Stomach (tissue), 8 donors: ENCODE measurements at regions not wholly inside any gene's neighbourhood (a gene's known extent, or its start where the extent isn't known, plus 50 kb on each side); places are given as distances from the start of the nearest gene placed in this dataset.

Experiments
- DNase-seq, 2 donors: peaks; one replicate each; pipeline versions ENCODE4 v3.0.0 to v3.0.0-alpha.2; 2013 to 2019
- H3K27ac ChIP-seq, 5 donors: fragments of 200-600 bp in 4 of 5; sonication (generic) in 4 of 5; one replicate each; pipeline ENCODE4 v1.5.1; 2013 to 2019; ENCODE audit warnings: mild to moderate bottlenecking in 1 of 5, moderate library complexity in 1 of 5
- H3K27me3 ChIP-seq, 3 donors: fragments of 200-600 bp; sonication (generic); one replicate each; pipeline ENCODE4 v1.5.1; 2017 to 2019; ENCODE audit warnings: mixed run types in 1 of 3
- H3K36me3 ChIP-seq, 4 donors: fragments of 200-600 bp; sonication (generic); 1 replicate in 3 of 4; 2 replicates in 1 of 4; pipeline ENCODE4 v1.5.1; 2016 to 2019
- H3K4me1 ChIP-seq, 4 donors: fragments of 200-600 bp; sonication (generic); one replicate each; pipeline ENCODE4 v1.5.1; 2016 to 2019
- H3K4me3 ChIP-seq, 4 donors: fragments of 200-600 bp; sonication (generic) in 3 of 4; one replicate each; pipeline ENCODE4 v1.5.1; 2016 to 2019; ENCODE audit warnings: mild to moderate bottlenecking in 1 of 4
- H3K9me3 ChIP-seq, 4 donors: fragments of 200-600 bp; sonication (generic); one replicate each; pipeline ENCODE4 v1.5.1; 2016 to 2019
- EP300 ChIP-seq: sonication (generic); formaldehyde crosslinking; IDR thresholded peaks from one replicate; pipeline ENCODE4 v1.6.1; 2017; ENCODE audit warnings: antibody characterized with exemption
- POLR2A ChIP-seq, 4 donors: fragments of 450-650 bp; IDR thresholded peaks; one replicate each; pipeline ENCODE4 v1.6.1; 2016; ENCODE audit warnings: antibody characterized with exemption in 4 of 4, control low read depth in 2 of 4, mild to moderate bottlenecking in 1 of 4, moderate library complexity in 1 of 4
- POLR2AphosphoS5 ChIP-seq, 3 donors: sonication (generic); formaldehyde crosslinking; IDR thresholded peaks; one replicate each; pipeline ENCODE4 v1.6.1; 2016; ENCODE audit warnings: antibody characterized with exemption in 3 of 3
- WGBS, 5 donors: extraction: QIAGEN DNeasy Blood & Tissue Kit in 3 of 5; methylation state at CpG; one replicate each; pipeline versions ENCODE4 v1.1.5 to v1.1.7; 2013 to 2018; 5-methylcytosine and 5-hydroxymethylcytosine counted together
- intact Hi-C: fragments of 100-400 bp; cut with DNase I; formaldehyde crosslinking; loops from one replicate; pipeline ENCODE4 v1.15.1; 2023; ENCODE audit warnings: low total_unique reads
- TF ChIP-seq, protein P1 (sequence below), 7 experiments: fragments of 450-650 bp in 4 of 7; fragments of 200-600 bp in 3 of 7; sonication (generic) in 3 of 7; IDR thresholded peaks; one replicate each; pipeline ENCODE4 v1.5.1; 2016 to 2019; ENCODE audit warnings: antibody characterized with exemption in 7 of 7, control low read depth in 2 of 7, mild to moderate bottlenecking in 1 of 7
- donor health status: healthy with polysubstance abuse.
- donor health status: Bipolar disorder and iron deficiency.
- donor health status: healthy.

DNA sequence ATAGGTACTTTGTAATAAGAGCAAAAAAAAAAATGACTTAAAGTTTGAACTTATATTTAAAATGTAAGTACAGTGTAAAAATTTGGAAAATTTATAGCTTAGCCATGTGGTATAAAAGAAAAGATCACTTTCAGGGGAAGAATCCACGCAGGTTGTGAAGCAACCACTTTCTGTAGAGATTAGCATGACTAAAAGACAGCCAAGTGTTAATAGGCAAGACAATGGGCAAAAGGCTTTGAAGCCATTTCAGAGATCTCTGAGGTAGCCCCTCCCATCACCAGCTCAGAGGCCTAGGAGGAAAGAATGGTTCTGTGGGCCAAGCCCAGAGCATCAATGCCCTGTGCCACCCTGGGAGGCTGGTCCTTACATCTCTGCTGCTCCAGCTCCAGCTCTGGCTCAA is 346.3 kb upstream of the CHD1 start:
- intact Hi-C loops: no loop called here
- no peaks in the 10 kb centered on the region for H3K27me3 ChIP-seq
- 92 to 100% (median 97%) methylated on average over 1 of the region's 1 CpG for WGBS, 5 donors
- no peaks in the 10 kb centered on the region for H3K4me1 ChIP-seq
- H3K27ac ChIP-seq: no peak overlapping the region
- DNase-seq: no peak
- no peak overlapping the region for H3K4me3 ChIP-seq
- TF ChIP-seq POLR2AphosphoS5 (IDR thresholded peaks at IDR 0.05): no peak
- no peak for TF ChIP-seq POLR2A (IDR thresholded peaks at IDR 0.05)
- TF ChIP-seq EP300: no peak
- TF ChIP-seq, protein P1, sequence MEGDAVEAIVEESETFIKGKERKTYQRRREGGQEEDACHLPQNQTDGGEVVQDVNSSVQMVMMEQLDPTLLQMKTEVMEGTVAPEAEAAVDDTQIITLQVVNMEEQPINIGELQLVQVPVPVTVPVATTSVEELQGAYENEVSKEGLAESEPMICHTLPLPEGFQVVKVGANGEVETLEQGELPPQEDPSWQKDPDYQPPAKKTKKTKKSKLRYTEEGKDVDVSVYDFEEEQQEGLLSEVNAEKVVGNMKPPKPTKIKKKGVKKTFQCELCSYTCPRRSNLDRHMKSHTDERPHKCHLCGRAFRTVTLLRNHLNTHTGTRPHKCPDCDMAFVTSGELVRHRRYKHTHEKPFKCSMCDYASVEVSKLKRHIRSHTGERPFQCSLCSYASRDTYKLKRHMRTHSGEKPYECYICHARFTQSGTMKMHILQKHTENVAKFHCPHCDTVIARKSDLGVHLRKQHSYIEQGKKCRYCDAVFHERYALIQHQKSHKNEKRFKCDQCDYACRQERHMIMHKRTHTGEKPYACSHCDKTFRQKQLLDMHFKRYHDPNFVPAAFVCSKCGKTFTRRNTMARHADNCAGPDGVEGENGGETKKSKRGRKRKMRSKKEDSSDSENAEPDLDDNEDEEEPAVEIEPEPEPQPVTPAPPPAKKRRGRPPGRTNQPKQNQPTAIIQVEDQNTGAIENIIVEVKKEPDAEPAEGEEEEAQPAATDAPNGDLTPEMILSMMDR (IDR thresholded peaks at IDR 0.05): no peak
- H3K36me3 ChIP-seq: no peaks in the 10 kb centered on the region
- no peaks in the 10 kb centered on the region for H3K9me3 ChIP-seq

DNA sequence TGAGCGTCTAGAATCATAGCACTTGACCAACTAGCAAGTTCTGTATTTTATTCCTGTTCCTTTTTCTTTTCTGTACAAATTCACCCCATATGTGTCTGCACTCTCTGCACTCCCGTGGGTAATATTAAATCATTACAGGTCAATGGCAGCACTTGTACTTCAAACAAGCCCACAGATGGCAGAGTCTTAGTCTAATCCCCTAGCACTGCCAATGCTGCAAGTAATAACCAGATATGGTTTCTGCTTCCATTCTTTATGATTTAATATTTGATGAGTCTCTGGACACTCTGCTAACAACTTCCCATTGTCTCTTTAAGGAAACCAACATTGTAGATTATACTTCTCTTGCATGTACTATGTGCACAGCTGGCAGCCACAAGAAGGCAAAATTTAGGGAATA is 343.8 kb upstream of the CHD1 start:
- no peaks in the 10 kb centered on the region for H3K36me3 ChIP-seq

DNA sequence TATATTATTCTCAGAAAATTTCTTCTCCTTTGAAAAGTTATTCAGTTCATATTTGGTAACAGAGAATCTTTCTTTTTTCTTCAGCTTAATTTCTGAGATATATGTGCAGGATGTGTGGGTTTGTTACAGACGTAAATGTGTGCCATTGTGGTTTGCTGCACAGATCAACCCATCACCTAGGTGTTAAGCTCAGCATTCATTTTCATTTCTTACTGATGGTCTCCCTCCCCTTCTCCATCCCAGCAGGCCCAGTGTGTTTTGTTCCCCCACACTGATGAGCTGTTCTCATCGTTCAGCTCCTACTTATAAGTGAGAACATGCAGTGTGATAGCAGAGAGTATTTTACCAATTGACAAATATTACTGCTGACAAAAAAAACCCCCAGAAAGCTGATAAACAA is 330.0 kb upstream of the CHD1 start:
- intact Hi-C loops: no loop called here
- peaks cover 9 to 26% (median 16%) of the 10 kb centered on the region in 4 donors for H3K9me3 ChIP-seq
- H3K36me3 ChIP-seq: no peaks in the 10 kb centered on the region
- H3K4me1 ChIP-seq: no peaks in the 10 kb centered on the region
- TF ChIP-seq POLR2A (IDR thresholded peaks at IDR 0.05) (no peak), POLR2AphosphoS5 (IDR thresholded peaks at IDR 0.05) (no peak), EP300 (no peak)
- TF ChIP-seq, protein P1 (IDR thresholded peaks at IDR 0.05): no peak
- H3K27me3 ChIP-seq: no peaks in the 10 kb centered on the region
- WGBS, 5 donors: 49 to 68% (median 62%) methylated on average over 2 of the region's 2 CpGs
- no peak overlapping the region for H3K27ac ChIP-seq
- no peak overlapping the region for H3K4me3 ChIP-seq
- DNase-seq: no peak

More for the DNA sequence above, 343.8 kb upstream of the CHD1 start:
- whole genome bisulfite sequencing, 5 donors: 63 to 87% (median 71%) methylated on average over 2 of the region's 2 CpGs
- Histone ChIP-seq H3K4me3 (no peak overlapping the region), H3K4me1 (no peaks in the 10 kb centered on the region), H3K27ac (no peak overlapping the region), H3K27me3 (no peaks in the 10 kb centered on the region), H3K9me3 (no peaks in the 10 kb centered on the region)
- intact Hi-C loops: no loop called here
- TF ChIP-seq, protein P1 (IDR thresholded peaks at IDR 0.05): no peak
- DNase-seq: no peak

DNA sequence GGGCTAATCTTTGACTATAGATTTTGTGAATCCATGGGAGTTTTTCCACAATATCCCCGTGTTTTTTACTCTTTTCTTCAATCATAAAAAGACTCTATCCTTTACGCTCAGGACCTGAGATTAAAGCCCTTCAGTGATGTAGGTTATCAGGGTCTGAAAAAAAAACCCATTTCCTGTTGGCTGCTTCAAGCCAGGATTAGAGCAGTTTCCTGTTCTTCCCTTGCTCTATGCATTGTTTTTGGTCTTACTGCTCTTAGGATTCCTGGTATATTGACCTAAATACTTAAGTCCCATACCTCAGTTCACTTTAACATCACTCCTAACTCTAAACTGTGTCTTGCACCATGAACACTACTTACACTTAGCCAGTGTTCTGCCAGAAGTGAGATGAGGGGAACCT is 319.3 kb upstream of the CHD1 start:
- no peak overlapping the region for H3K4me3 ChIP-seq
- TF ChIP-seq EP300 (no peak), POLR2A (IDR thresholded peaks at IDR 0.05) (no peak), POLR2AphosphoS5 (IDR thresholded peaks at IDR 0.05) (no peak)
- TF ChIP-seq, protein P1 (IDR thresholded peaks at IDR 0.05): no peak
- H3K9me3 ChIP-seq: no peaks in the 10 kb centered on the region
- no peaks in the 10 kb centered on the region for H3K4me1 ChIP-seq
- H3K27ac ChIP-seq: no peak overlapping the region
- no peaks in the 10 kb centered on the region for H3K36me3 ChIP-seq
- 33 to 47% (median 42%) methylated on average over 2 of the region's 2 CpGs for WGBS, 5 donors
- no peaks in the 10 kb centered on the region for H3K27me3 ChIP-seq
- DNase-seq: no peak
- intact Hi-C loops: no loop called here

DNA sequence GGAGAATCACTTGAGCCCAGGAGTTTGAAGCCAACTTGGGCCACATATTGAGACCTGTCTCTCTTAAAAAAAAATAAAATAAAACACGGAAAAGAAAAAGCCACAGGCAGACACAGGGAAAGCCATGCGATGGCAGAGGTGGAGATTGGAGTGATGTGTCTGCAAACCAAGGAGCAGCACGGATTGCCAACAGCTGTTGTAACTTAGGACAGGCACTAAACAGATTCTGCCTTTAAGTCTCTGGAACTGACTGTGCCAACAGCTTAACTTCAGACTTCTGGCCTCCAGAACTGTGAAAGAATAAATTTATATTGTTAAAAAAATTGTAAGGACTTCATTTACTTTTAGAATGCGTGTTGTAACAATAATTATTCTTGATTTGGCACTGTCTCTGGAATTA is 318.5 kb upstream of the CHD1 start:
- no peaks in the 10 kb centered on the region for H3K4me1 ChIP-seq
- H3K36me3 ChIP-seq: no peaks in the 10 kb centered on the region
- H3K9me3 ChIP-seq: no peaks in the 10 kb centered on the region
- WGBS, 5 donors: 64 to 80% (median 77%) methylated on average over 4 of the region's 4 CpGs
- no peaks in the 10 kb centered on the region for H3K27me3 ChIP-seq
- no peak overlapping the region for H3K4me3 ChIP-seq
- H3K27ac ChIP-seq: no peak overlapping the region
- no peak for DNase-seq
- TF ChIP-seq POLR2AphosphoS5 (IDR thresholded peaks at IDR 0.05) (no peak), EP300 (no peak), POLR2A (IDR thresholded peaks at IDR 0.05) (no peak)
- TF ChIP-seq, protein P1 (IDR thresholded peaks at IDR 0.05): no peak
- intact Hi-C loops: no loop called here
